Vagina (tissue), 2 donors: ENCODE measurements at regions not wholly inside any gene's neighbourhood (a gene's known extent, or its start where the extent isn't known, plus 50 kb on each side); places are given as distances from the start of the nearest gene placed in this dataset.

Experiments used
- CTCF ChIP-seq, 3 experiments: fragments of 450-650 bp in 2 of 3; fragments of 200-600 bp in 1 of 3; sonication (generic) in 1 of 3; IDR thresholded peaks; one replicate each; pipeline ENCODE4 v1.5.1; 2017 to 2019; ENCODE audit warnings: antibody characterized with exemption in 3 of 3, mild to moderate bottlenecking in 2 of 3, moderate library complexity in 2 of 3
- POLR2A ChIP-seq, 2 donors: fragments of 450-650 bp; IDR thresholded peaks; one replicate each; pipeline ENCODE4 v1.6.1; 2017; ENCODE audit warnings: antibody characterized with exemption in 2 of 2, mild to moderate bottlenecking in 2 of 2, moderate library complexity in 2 of 2
- POLR2AphosphoS5 ChIP-seq, 2 donors: sonication (generic); formaldehyde crosslinking; IDR thresholded peaks; one replicate each; pipeline ENCODE4 v1.9.0; 2017; ENCODE audit warnings: antibody characterized with exemption in 2 of 2, mild to moderate bottlenecking in 2 of 2, low read depth in 1 of 2; ENCODE audit not compliant: insufficient read depth in 1 of 2

GRCh38 chr13:87376081-87376480, 295.1 kb upstream of the SLITRK5 start:
- TF ChIP-seq CTCF (IDR thresholded peaks at IDR 0.05) (no peak), POLR2A (IDR thresholded peaks at IDR 0.05) (no peak), POLR2AphosphoS5 (IDR thresholded peaks at IDR 0.05; ENCODE audit: insufficient read depth in 1 of 2, low read depth in 1 of 2) (no peak)
